ENCODE measurements at regions not wholly inside any gene's neighbourhood (a gene's known extent, or its start where the extent isn't known, plus 50 kb on each side); places are given as distances from the start of the nearest gene placed in this dataset.

GRCh38 chr6:154561750-154562149 is 51.3 kb upstream of the CNKSR3 start:
- DNase-seq: no peak

DNA sequence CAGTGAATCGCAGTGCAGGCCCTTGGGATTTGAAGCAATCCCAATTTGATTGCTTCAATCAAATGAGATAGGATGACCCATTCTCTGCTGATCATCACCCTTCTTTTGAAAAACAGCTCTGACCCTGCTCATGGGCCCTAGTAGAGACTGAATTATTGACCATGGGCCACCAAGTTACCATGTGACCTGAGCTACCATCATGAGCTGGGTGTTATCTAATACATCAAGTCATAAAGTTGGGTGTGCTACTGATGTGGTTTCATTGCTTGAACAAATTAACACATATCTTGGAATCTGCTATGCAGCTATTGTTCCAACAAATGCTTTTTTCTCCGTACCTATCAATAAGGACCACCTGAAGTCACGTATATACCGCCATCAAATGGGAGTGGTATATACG is 54.8 kb upstream of the CNKSR3 start:
- no peak for DNase-seq

DNA sequence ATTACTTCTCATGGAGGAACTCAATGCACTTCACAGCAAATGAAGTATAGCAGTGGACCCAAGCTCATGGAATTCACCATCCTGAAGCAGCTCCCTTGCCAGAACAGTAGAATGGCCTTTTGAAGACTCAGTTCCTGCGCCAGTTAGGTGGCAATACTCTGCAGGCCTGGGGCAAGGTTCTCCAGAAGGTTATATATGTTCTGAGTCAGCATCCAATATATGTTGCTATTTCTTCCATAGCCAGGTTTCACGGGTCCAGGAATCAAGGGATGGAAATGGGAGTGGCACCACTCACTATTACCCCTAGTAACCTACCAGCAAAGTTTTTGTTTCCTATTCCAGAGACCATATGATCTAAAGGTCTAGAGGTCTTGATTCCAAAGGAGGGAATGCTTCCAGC is 56.4 kb upstream of the CNKSR3 start:
- DNase-seq: no peak

DNA sequence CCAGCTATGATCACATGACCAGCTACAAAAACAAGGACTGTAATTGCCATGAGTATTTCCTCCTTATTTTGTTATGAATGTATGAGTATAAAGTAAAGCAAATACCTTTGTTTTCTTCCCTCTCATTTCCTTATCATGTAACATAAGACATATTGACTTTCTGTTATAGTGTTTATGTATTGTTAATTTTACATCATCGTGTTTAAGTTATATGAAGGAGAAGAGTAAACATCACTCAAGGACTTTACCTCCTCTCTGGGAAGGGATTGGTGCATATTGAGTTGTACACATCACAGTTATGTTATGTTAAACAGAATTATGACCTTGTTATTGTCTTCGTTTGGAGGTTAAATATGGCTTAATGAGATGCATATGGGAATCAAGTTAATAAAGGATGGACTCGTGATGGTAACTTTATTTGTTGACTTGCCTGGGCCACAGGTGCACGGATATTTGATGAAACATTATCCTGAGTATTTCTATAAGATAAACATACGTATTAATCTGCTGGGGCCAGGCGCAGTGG is 57.3 kb upstream of the CNKSR3 start:
- DNase-seq: no peak

- no peak for DNase-seq
Observed at GRCh38 chr6:154569156-154569862, 58.8 kb upstream of the CNKSR3 start.

- no peak for DNase-seq
Observed at GRCh38 chr6:154570505-154570904, 60.0 kb upstream of the CNKSR3 start.

DNA sequence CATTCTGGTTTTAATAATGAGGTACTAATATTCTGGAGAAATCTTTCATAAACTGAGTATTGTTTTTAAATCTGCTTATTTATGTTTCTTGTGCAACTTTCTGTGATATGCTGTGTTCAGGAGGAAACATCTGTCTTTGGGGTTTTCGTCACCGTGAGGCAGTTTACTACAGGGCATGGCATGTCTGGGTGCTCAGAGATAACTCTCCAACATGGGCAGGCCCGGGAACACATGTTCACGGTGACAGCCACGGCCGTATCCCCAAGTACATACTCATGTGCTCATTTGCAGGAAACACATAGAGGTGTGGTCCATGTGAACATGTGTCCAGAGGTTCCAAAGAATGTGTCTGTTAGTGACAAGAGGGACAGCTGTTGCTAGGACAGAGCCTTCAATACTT is 62.1 kb upstream of the CNKSR3 start:
- no peak for DNase-seq

DNA sequence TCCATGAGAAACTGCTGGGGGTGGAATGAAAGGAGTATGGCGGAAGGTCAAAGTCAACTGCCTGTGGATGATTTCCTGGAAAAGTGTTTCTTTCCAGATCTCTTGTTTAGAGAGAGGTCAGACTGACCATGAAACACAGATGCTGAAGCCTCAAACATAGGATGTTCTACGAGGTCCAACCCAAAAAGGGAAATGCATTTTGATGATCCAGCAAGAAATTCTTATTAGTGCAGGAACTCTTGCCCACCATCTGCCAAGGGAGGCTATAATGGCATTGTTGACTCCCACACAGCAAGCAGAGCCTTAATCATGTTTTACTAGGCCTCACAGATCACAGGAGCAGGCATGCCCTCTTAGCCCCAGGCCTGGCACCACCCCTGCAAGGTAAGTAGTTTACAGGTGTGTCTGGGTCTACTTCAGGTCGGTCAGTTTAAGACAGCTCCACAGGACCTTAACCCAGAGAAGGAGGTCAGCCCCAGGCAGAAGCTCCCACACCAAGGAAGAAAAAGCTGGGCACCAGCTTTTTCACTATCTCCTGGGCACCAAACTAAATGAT is 67.6 kb upstream of the CNKSR3 start:
- no peak for DNase-seq

DNA sequence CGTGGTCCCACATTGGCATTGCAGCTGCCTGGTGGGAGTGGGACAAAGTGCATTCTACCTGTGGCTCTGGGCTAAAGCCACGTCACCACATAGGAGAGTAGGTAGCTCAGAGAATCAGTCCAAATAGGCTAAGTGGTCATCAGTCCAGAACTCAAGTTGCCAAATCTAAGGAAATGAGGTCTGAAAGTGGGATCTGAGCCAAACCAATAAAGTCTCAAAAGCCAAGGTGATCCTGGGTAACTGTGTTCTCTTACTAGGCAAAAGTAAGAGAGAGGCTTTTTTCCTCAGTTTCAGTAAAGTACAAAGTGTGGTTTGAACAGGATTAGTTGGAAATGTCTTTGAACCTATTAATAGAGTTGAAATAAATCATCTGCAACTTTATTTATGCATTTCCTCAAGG is 68.6 kb upstream of the CNKSR3 start:
- DNase-seq: peak; percentile 8

DNA sequence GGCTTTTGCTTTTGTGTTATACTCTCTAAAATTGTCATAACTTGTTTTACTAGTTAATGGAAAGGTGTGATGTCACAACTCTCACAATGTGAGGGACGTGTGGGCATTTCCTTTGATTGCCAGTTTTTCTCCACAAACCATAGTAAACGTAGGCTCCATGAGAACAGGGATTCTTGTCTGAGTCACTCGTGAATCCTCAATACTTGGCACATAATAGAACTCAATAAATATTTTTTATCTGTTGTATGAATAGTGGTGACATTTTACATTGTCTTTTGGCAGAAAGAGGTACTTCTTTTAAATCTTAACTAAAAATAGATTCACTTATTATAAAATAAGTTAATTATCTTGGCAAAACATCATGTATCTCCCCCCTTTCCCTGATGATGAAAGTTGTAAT is 69.0 kb upstream of the CNKSR3 start:
- DNase-seq: peak; percentile 61

- DNase-seq: no peak
Observed at GRCh38 chr6:154580397-154581135, 70.1 kb upstream of the CNKSR3 start.

GRCh38 chr6:154582696-154583095 is 72.2 kb upstream of the CNKSR3 start:
- DNase-seq: no peak

DNA sequence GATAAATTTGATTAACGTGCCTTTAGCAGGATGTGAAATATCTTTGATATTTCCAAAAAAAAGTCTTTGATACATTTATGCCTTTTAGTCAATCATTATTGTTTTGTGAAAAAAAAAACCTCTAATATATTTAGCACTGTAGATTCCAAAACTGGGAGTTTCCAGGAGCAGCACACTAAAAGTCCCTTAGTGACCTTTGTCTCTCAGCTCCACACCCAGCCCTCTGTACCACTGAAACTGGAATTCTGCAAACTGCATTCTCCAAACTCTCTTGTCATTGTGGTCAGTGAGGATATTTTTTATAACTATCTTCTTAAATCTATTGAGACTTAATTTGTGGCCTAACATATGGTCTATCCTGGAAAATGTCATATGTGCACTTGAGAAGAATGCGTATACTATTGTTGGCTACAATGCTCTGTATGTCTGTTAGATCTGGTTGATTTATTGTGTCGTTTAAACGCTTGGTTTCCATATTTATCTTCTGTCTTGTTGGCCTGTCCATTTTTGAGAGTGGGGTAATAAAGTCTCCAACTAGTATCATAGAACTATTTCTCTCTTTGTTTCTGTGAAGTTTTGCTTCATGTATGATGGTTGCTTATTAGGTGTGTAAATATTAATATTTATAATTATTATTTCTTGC is 73.2 kb upstream of the CNKSR3 start:
- no peak for DNase-seq

DNA sequence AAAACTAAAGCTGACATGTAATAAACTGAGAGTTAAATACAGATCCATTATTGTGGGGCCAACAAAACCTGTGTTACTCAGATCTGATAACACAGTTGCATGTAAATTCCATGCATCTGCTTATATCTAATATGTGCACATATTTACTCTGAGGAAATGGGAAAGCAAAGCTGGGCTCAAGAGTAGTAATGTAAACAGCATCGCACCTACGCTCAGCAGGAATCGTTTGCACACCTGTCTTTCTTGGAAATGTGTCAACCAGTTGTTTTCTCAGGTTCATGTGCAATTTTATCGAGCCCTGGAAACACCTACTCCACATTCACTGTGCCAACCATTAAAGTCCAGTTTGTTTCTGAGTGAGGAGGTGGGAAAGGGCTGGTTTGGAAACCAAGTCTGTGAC is 80.3 kb upstream of the CNKSR3 start:
- DNase-seq: no peak

DNA sequence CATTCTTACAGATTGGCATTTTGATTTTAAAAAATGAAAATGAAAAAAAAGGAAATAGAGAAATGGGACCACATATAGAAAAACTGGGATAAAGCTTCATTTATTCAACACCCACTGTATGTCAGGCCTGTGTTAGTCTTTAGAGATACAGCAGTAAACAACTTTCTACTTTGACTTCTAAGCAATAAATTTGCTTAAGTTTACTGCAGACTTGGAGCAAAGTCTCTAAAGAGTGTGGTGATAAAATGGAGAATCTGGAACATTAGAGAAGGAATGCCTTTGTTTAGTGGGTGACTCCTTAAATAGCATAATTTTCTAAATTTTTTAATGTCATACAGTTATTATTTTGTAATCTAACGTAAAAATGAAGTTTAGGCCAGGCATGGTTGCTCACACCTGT is 80.7 kb upstream of the CNKSR3 start:
- DNase-seq: no peak

DNA sequence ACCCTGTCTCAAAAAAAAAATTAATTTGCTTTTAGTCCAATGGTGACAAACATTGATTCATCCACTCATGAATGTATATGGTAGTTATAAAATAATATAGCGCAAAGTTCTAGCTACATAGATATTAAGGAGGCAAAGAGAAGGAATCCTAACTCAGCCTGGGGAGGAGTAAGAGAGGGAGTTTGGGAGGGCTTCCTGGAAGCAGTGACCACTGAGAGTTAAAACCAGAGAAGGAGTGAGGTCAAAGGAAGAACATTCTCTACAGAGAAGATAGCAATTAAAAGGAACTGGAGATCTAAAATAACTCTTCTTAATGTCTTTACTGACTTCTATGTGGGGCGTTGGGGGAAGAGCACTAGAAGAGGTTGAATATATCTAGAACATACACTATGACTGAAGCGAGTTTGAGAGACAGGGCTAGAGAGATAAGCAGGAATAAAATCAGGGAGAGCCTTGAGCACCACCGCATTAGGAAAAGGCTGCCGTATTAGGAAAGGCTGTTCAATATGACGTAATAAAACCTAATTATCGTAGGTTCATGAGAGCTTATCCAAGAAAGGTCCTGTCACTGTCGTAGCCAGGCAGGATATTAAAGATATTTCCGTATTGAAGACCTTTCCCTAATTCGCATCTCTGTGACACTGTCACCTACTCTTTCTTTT is 81.8 kb upstream of the CNKSR3 start:
- no peak for DNase-seq

GRCh38 chr6:154593122-154593521 is 82.6 kb upstream of the CNKSR3 start:
- peak; percentile 48 for DNase-seq

- DNase-seq: no peak
Observed at GRCh38 chr6:154594496-154595198, 84.2 kb upstream of the CNKSR3 start.

- DNase-seq: no peak
Observed at GRCh38 chr6:154595538-154595937, 85.1 kb upstream of the CNKSR3 start.

GRCh38 chr6:154596009-154596408 is 85.5 kb upstream of the CNKSR3 start:
- no peak for DNase-seq

DNA sequence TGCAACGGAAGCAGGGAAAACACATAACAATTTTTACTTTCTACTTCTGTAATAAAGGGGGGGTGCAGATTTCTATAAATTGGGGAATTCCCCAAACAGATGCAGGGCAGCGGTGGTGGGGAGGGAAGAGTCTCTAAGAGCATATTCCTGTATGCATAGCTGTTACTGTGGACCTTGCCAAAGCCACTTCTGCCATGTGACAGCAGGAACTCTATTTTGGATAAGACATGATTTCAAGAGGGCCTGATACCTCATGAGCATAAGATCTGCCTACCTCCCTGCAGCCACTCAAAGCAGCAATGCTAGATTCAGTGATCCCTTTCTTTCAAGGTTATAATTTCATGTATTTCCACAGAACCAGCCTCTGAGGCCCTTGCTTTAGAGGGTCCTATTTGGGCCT is 86.2 kb upstream of the CNKSR3 start:
- no peak for DNase-seq

DNA sequence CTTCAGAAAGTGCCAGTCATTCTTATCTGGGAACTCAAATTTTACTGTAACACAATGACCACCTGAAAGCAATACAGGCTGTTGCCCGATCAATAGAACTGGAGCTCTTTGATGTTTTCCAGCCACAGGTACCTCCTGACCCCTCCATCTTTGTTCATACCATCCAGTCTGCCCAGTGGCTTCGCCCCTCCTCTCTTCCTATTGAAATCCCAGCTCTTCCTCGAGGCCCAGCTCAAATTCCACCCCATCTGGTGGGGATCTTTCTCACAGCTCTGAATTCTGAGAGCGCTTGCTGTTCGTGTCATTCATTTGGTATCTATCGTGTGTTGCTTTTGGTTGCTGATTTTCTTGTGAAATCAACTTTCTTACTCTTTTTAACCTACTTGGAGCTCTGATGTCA is 87.9 kb upstream of the CNKSR3 start:
- no peak for DNase-seq
